Stimulated activated CD8-positive, alpha-beta memory T cell treated with anti-CD3 and anti-CD28 coated beads, Interleukin-2, amount 100 ng/mL, for 1 hour (primary cell): ENCODE measurements at regions not wholly inside any gene's neighbourhood (a gene's known extent, or its start where the extent isn't known, plus 50 kb on each side); places are given as distances from the start of the nearest gene placed in this dataset.
"Not testable (repeated sequence)": the region's sequence is repeated elsewhere in the genome, so short reads cannot be mapped to it uniquely, and the experiment has no call there.

Experiments
- DNase-seq, 2 donors: peaks; one replicate each; pipeline ENCODE4 v3.0.0-alpha.2; 2020; ENCODE audit warnings: low read depth in 2 of 2

GRCh38 chr14:71739273-71739990, 192.8 kb upstream of the RGS6 start:
- DNase-seq: no peak

DNA sequence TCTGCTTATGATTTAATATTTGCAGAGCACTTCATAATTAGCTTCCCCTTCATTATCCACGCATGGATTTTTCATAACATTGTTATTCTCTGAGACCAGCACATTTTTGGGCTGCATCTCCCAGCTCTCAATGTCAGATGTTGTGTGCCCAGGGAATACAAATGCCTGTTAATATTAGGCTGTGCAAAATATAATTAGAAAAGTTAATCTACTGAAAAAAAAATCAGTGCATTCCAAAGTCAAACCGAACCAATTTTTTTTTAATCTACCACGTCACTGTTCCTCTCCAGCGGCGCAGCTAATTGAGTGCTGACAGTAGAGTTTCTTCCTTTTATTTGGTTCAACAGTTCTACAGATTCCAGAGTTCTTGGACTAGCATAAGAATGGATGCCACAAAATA, 191.0 kb upstream of the RGS6 start:
- no peak for DNase-seq

GRCh38 chr14:71742485-71742884, 189.7 kb upstream of the RGS6 start:
- no peak for DNase-seq

DNA sequence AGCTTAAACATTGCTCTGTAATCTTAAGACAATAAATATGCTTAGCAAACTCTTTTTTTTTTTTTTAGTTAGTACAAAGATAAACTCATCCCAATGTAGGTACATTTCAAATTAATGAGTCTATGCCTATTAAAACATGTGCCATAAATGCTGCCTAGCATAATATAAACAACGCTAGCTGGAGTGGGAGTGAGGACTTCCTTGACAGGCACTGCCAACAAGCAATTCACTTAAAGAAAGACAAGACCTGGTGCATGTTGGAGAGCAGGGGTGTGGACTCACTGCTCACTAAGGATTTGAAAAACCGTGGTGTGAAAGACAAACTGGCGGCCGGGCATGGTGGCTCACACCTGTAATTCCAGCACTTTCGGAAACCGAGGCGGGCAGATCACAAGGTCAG, 187.2 kb upstream of the RGS6 start:
- DNase-seq: no peak

DNA sequence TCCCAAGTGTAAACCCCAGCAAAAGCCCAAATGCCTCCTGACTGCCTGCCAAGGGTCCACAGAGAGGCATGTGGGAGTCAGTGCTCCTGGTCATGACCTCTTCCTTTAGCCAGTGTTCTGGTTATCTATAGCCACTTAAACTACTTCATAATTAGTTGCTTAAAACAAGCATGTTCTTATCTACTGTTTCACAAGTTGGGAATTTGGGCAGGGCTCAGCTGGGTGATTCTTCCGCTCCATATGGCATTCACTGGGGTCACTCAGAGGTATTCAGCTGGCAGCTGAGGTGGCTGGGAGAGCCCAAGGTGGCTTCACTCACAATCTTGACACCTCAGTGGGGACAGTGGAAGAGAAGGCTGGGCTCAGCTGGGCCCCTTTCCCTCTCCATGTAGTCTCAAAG, 184.0 kb upstream of the RGS6 start:
- no peak for DNase-seq

DNA sequence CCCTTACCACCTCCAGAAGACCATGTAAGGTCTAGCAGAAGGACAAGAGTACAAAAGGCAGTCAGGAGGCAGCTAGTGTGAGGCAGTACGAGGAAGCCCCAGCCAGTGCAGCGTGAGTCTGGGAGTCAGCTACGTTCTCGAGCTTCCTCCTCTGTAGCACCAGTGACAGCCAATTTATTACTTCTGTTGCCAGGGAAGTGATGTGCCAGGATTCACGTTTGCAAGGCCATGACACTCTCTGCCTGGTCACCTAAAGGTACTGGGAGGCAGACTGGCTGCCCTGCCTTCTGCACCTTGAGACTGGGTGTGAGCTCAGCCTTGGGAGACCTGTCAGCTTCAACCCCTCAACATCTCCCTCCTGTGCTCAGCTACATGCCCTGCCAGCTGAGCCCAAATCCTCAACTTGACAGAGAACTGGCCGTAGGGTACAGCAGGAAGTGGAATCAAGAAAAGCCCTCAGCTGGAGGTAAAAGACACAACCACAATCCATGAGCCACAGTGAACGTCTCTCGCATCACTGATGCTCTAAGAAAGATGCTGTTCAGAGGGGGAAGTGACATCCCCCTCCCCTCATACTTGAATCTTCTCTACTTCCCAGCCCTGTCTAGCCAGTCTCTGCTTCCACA, 182.5 kb upstream of the RGS6 start:
- no peak for DNase-seq

GRCh38 chr14:71751264-71751663, 181.0 kb upstream of the RGS6 start:
- DNase-seq: no peak

- no peak for DNase-seq
Measured at GRCh38 chr14:71752111-71752738, 180.0 kb upstream of the RGS6 start.

DNA sequence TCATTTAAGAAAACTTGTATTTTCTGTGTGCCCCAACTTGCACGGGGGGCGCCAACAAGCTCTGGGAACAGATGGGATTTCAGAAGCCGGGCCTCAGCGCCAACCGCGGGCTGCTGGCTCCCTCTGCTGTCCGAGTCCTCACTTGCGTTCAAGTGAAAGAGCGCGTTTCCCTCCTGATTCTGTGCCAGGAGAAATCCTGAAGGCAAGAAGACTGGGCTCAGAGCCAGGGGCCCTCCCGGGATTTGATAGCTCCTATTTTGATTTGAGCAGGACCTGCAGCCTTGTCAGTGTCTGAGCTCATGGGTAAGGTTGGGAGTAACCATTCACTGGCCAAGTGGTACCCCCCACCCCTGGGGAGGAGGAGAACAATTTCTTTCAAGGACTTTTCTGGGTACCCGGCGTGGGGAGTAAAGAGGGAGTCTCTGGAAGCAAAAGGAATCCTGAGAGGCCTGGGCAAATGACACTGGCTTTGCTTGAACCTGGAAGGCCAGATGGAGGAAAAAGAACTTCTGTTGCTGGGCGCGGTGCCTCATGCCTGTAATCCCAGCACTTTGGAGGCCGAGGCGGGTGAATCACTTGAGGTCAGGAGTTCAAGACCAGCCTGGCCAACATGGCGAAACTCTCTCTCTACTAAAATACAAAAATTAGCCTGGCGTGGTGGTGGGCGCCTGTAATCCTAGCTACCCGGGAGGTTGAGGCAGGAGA, 179.0 kb upstream of the RGS6 start:
- peak; percentile 43 to 45 for DNase-seq

DNA sequence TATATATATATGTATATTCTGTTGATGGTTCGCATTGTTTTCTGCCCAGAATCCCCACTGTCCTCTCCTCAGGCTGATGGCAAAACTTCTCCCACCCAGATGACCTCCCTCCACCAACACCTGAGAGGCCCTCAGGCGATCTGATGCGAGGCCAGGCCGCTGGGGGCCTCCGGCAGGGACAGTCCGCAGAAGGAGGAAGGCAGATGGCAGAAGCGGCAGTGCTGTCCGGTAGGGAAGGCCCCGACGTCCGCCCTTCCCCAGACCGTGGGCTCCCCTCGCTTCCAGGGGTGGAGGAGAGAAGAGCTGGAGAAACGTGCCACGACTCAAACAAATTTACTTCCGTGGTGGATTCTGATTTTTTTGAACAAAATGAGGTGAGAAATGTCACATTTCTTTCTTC, 178.3 kb upstream of the RGS6 start:
- no peak for DNase-seq

- no peak for DNase-seq
Measured at GRCh38 chr14:71754422-71755095, 177.7 kb upstream of the RGS6 start.

DNA sequence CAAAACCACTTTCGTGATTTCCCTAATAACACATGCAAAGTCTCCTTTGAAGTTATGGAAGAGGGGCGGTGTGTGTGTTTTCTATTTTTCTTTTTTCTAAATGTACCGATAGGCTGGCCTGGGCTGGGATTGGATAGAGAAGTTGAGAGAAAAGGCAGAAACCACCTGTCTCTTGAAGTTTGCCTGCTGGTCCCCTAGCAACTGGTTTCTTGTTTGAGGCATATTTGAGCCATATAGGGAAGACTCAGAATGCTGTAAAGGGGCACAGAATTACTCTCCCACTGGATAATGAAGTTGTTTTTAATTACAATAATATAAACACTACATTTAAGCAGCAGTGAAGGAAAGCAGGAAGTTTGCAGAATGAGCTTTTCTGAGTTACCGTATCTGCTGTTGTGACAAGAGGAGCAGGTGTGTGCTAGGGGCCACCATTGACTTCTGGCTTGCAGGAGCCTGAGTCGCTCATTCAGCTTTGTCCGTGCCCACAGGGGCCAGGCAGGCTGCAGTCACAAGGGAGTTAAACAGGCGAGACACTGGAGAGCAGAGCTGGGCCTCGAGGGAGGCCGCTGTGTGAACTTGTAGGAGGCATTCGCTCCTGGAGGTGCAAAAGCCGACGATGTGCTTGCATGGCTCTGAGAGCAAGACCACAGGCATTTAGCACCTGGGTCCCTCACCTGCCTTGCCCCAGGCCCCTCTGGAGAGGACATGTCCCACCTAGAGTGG, 173.8 kb upstream of the RGS6 start:
- DNase-seq: no peak

DNA sequence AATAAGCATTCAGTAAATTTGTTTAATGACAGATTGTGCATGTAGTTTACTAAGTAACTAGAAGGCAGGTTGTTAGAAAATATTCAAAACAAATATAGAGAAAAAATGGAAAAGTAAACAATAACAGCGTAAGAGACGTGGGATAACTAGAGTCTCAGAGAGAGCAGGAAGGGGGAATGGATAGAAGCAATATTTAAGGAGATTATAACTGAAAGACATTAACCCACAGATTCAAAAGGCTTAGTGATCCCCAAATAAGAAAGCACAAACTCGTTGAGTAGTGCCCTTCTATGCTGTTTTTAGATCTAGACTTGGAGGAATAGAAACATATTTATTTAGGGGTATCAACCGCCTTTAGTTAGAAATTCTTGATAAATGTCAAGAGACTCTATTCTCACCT, 169.7 kb upstream of the RGS6 start:
- no peak for DNase-seq

- DNase-seq: no peak
Measured at GRCh38 chr14:71764701-71765382, 167.4 kb upstream of the RGS6 start.

GRCh38 chr14:71765505-71765904, 166.7 kb upstream of the RGS6 start:
- no peak for DNase-seq

- no peak for DNase-seq
Measured at GRCh38 chr14:71770431-71770830, 161.8 kb upstream of the RGS6 start.

- DNase-seq: not testable (repeated sequence)
Measured at GRCh38 chr14:71771421-71771820, 160.8 kb upstream of the RGS6 start.

GRCh38 chr14:71771996-71772395, 160.2 kb upstream of the RGS6 start:
- DNase-seq: not testable (repeated sequence)

- no peak for DNase-seq
Measured at GRCh38 chr14:71773898-71774481, 158.2 kb upstream of the RGS6 start.
